NCI-H446 (cell line): ENCODE measurements at regions not wholly inside any gene's neighbourhood (a gene's known extent, or its start where the extent isn't known, plus 50 kb on each side); places are given as distances from the start of the nearest gene placed in this dataset.

Source experiments
- DNase-seq, 2 experiments: peaks; one replicate each; lab custom pipeline; 2025; lab: John Stamatoyannopoulos, UW

GRCh38 chr7:52053525-52053924 lies 736.9 kb upstream of the COBL start:
- DNase-seq: no peak

DNA sequence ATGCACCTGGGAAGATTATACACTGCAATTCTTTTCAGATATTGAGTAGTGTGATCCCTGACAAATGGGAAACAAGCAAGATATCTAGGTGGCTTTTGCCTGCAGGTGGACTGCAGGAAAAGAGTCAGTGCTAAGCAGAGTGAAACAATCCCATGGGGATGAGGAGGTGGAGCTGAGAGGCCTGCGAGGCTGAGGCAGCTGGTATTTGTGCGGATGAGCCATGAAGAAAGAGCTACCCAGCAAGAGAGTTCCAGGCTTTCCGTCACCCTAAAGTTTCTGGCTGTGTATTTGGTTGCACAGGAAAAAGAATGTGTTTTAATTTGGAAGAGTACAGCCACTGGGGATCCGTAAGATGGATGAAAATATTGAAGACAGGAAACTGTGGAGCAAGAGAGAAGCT lies 714.1 kb upstream of the COBL start:
- DNase-seq: no peak

GRCh38 chr7:52026140-52026539 lies 709.5 kb upstream of the COBL start:
- DNase-seq: no peak

- DNase-seq: no peak
Observed at GRCh38 chr7:52021343-52021742, 704.7 kb upstream of the COBL start.

DNA sequence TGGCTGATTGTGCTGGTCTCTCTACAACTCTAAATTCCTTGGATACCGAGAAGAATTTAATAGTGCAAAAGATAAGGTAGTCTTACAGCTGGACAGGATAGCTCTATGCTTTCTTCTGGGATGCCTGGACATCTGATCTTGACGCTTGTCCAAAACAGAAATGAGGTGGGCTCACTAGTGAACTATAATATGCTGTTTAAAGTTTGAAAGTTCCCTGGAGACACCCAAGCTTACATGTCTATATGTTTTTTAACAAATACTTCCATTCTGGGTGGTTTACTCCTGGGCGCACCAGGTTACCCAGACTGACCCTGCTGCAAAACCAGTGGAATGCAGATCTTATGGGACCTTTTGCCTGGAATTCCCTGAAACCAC lies 702.1 kb upstream of the COBL start:
- DNase-seq: no peak

DNA sequence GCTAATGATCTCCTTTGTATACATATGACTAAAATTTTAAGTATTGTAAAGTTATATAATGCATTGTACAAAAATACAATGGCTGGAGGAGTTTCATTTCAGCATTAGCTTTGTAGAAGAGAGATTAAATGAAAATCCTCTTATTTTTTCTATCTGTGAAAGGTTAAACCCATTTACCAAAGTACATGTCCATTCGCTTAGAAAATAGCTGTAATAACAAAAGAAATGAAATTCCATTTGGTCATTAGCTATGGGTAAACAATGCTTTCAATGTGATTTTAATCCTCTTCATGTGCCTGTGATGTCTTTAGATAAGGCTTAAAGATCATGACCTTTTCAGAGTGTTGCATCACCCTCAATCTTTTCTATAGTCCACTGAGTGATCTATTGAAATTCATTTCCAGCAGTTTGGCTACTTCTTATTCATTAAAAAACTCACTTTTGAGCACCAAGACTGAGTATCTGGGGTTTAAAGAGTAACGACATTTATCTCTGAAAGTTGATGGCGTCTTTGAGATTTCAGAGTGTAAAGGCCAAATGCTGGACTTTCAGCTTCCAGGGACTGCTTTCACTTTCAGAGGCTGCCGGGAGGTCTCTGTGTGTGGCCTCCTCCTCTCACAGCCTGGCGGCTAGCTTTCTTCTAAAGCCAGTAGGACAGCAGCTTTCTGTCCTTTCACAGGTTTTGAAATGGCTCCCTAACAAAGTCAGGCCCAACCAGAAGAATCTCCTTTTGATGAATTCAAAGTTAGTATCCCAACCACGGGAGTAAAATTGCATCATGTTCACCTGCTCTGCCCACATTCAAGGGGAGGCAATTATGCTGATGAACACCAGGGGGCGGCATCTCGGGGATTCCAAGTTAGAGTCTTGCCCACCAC lies 701.4 kb upstream of the COBL start:
- DNase-seq: peak in 1 of 2 experiments; percentile 24

GRCh38 chr7:52009181-52009580 lies 692.6 kb upstream of the COBL start:
- DNase-seq: no peak

DNA sequence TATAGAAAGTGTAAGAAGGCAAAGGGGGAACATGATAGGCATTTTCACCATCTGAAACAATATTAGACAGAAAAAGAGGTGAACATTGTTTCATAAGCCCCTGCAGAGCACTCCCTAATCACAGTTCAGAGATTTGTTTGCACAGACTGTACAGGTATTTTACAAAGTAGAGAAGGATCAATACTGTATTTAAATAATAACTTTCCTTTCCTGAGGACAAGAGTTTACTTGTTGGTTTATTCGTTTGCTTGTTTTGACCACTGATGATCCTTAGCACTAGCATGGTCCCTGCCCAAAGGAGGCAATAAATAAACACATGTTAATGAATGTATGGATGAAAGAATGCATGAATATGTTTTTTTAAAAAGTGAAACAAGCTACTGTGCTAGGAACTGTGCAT lies 690.1 kb upstream of the COBL start:
- DNase-seq: no peak

GRCh38 chr7:52005613-52006012 lies 689.0 kb upstream of the COBL start:
- DNase-seq: no peak

DNA sequence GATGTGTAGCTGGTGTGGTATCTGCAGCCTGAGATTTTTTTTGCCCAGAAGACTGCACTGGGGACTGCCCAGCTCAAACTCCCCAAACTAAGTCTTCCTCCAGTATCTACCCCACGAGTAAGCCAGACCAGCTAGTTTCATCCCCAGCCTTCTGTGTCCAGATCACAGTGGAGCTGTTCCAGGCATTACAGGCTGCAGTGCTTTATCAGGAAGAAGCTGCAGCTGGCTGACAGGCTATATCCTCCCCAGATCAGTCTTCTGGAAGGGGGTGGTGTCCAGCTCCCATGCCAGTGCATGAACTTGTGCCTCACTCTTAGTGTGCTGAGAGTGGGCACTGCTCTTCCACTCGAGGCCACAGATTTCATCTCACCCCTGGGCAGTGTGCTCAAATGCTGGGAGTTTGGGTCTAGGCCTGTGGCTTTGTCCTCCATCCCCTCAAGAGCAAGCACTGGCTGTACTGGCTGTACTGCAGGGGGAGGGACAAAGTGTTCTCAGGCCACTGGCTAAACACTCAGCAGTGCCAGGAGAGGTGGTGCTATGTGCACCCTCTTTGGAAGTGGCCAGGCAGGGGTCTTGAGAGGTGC lies 679.1 kb upstream of the COBL start:
- DNase-seq: no peak

DNA sequence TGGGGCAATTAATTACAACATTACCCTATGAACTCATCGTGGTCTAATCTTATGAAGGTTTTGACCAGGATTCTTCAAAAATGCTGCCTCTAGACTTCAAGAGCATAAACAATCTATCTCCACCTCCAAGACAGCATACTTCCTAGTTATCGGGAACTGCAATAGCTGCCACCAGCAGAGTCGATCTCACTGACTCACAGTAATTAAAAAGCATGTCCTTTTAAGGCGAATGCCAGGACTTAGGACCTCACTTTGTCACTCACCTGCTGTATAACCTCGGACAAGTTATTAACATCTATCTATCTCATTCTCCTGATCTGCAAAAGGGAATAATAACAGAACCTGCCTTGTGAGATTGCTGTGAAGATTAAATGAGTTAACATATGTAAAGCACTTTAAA lies 666.0 kb upstream of the COBL start:
- no peak for DNase-seq

- no peak for DNase-seq
Observed at GRCh38 chr7:51980812-51981211, 664.2 kb upstream of the COBL start.

DNA sequence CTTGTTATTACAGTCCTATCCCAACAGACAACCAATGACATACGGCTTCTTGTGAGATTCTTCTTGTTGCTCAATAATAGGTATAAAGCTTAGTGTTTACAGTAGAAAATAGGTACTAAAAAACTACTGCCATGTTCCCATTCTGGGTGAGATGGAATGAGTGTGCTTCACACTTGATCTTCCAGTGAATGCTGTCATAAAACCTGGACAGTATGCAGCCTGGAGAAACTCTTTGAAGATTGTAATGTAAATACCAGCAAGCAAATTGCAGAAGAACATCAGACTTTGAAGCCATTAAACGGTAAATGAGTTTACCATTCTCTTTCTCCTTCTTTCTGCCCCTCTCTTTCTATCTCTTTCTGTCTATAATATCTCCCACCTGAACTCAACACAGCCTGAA lies 663.7 kb upstream of the COBL start:
- DNase-seq: no peak

DNA sequence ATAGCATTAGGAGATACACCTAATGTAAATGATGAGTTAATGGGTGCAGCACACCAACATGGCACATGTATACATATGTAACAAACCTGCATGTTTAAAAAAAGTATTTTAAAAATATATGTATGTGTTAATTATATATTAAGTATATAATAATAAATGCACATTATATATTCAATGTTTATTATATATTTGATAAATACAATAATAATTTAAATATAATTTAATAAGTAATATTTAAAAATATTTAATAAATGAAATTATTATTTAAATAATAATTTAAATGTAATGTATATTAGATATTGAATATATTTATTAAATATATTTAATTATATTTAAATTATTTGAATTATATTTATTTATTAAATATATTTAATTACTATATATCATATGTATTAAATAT lies 661.3 kb upstream of the COBL start:
- DNase-seq: no peak

DNA sequence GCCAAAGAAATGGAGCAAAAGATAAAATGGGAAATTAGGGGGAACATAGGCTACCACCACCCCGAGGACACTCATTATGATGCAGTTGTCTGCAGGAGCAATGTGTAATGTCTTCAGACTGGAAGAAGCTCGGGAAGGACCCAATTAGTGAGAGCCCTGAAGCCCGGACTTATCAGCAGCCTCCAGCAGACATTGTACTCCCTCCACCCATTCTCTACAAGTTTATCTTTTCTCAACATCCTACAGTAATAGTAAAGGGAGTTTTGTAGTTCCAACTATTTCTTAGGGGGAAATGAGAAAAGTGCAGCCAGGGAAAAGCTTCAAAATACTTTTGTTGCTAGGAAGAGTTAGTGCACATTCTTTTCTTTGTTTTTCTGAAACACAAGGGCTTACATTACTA lies 657.3 kb upstream of the COBL start:
- DNase-seq: no peak

DNA sequence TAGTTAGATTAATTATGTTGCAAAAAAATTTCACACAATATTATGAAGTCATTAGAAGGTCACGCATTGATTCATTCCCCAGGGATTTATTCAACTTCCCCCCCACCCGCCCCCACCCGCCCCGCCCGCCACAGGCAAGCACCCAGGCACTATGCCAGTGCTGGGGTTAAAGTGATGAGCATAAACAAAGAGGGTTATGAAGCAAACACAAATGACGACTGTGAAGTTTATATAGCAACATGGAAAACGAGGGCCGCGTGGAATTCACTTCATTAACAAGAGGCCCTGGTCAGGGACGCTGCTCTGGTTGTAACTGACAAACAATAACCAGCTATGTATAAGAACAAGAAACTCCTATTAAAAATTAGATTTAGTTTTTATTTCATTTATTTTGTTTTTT lies 656.5 kb upstream of the COBL start:
- DNase-seq: no peak

- no peak for DNase-seq
Observed at GRCh38 chr7:51970961-51971665, 654.5 kb upstream of the COBL start.

GRCh38 chr7:51968461-51968860 lies 651.9 kb upstream of the COBL start:
- DNase-seq: no peak

DNA sequence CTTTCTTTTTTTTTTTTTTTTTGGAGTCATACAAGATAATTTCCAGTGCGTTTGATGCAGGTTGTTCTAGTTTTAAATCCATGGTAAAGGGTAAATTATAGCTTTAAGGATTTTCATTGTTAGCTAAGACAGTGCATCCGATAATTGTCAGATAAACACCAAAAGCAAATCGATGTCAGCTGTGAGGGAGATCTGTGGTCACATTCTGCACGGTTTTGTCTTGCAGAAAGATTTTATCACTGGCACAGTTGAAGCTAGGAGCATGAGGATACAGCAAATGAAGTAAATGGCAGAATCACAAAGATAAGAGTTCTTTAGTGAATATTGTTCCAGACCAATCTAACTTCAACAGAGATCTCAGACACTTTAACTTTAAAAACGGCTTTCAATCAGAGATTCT lies 648.8 kb upstream of the COBL start:
- no peak for DNase-seq

GRCh38 chr7:51961804-51962203 lies 645.2 kb upstream of the COBL start:
- DNase-seq: no peak

GRCh38 chr7:51950813-51951212 lies 634.2 kb upstream of the COBL start:
- no peak for DNase-seq

- DNase-seq: no peak
Observed at GRCh38 chr7:51949726-51950644, 633.4 kb upstream of the COBL start.
